Caco-2 (cell line): ENCODE measurements at regions not wholly inside any gene's neighbourhood (a gene's known extent, or its start where the extent isn't known, plus 50 kb on each side); places are given as distances from the start of the nearest gene placed in this dataset.

Source experiments
- BruUV-seq: library from RNA; stranded (reverse); fragments of 400-500 nt; replicated peaks from 2 replicates; lab custom pipeline; 2021; lab: Mats Ljungman, UMichigan
- CTCF ChIA-PET: fragments of 300-600 bp; sonication (Branson Sonifier 250); formaldehyde crosslinking; loops from one replicate; lab custom pipeline; 2022; ENCODE audit warnings: antibody characterized with exemption; lab: Charles Lee
- POLR2A ChIA-PET: fragments of 300-600 bp; sonication (Branson Sonifier 250); formaldehyde crosslinking; loops from one replicate; lab custom pipeline; 2022; ENCODE audit warnings: antibody characterized with exemption; lab: Charles Lee
- DNase-seq, 2 experiments: peaks; one replicate each; pipeline versions ENCODE4 v3.0.0 to v3.0.0-alpha.2; 2020 to 2022
- H3K27me3 ChIP-seq: replicated peaks from 2 replicates; pipeline ENCODE4 v1.6.0; 2011; ENCODE audit warnings: low read length; ENCODE audit not compliant: control insufficient read depth, insufficient read depth
- H3K36me3 ChIP-seq: 2 replicates; pipeline ENCODE4 v1.5.1; 2011; ENCODE audit warnings: low read length; ENCODE audit not compliant: control insufficient read depth, insufficient read depth
- H3K4me1 ChIP-seq: fragments of 250-450 bp; sonication (Bioruptor Pico); 2 replicates; pipeline ENCODE4 v1.5.1; 2020; ENCODE audit warnings: mild to moderate bottlenecking
- H3K4me3 ChIP-seq: 2 replicates; pipeline ENCODE4 v1.5.1; 2011; ENCODE audit warnings: low read depth, mild to moderate bottlenecking, control low read depth, low read length
- H3K9me3 ChIP-seq: fragments of 250-450 bp; sonication (Bioruptor Pico); 2 replicates; pipeline ENCODE4 v1.5.1; 2020; ENCODE audit warnings: mild to moderate bottlenecking, moderate library complexity
- H3K27ac Mint-ChIP-seq: one replicate; pipeline ENCODE4 v1.8.0; 2022; ENCODE audit warnings: mixed read lengths; ENCODE audit not compliant: unreplicated experiment
- H3K27me3 Mint-ChIP-seq: one replicate; pipeline ENCODE4 v1.8.0; 2022; ENCODE audit warnings: mixed read lengths; ENCODE audit not compliant: insufficient read depth, unreplicated experiment
- H3K36me3 Mint-ChIP-seq: one replicate; pipeline ENCODE4 v1.8.0; 2022; ENCODE audit warnings: mild to moderate bottlenecking, mixed read lengths; ENCODE audit not compliant: insufficient read depth, unreplicated experiment
- H3K4me1 Mint-ChIP-seq: one replicate; pipeline ENCODE4 v1.8.0; 2022; ENCODE audit warnings: low read depth, mixed read lengths; ENCODE audit not compliant: unreplicated experiment
- H3K4me3 Mint-ChIP-seq: one replicate; pipeline ENCODE4 v1.8.0; 2022; ENCODE audit warnings: mild to moderate bottlenecking, moderate library complexity, mixed read lengths; ENCODE audit not compliant: unreplicated experiment
- H3K9me3 Mint-ChIP-seq: one replicate; pipeline ENCODE4 v1.8.0; 2022; ENCODE audit warnings: mixed read lengths; ENCODE audit not compliant: unreplicated experiment
- intact Hi-C: fragments of 100-400 bp; cut with micrococcal nuclease; formaldehyde crosslinking; loops from one replicate; pipeline ENCODE4 v1.10.0; 2022; ENCODE audit not compliant: unreplicated experiment
- TF ChIP-seq, protein P1 (sequence below), 2 experiments: fragments of 200-600 bp in 1 of 2; IDR thresholded peaks; 1 replicate in 1 of 2; 2 replicates in 1 of 2; pipeline versions ENCODE4 v1.5.1 to v1.8.0; 2011 to 2022; ENCODE audit warnings: antibody characterized with exemption in 1 of 2, control low read depth in 1 of 2, inconsistent platforms in 1 of 2, low read depth in 1 of 2, low read length in 1 of 2, mild to moderate bottlenecking in 1 of 2, moderate library complexity in 1 of 2; ENCODE audit not compliant: insufficient read depth in 1 of 2, severe bottlenecking in 1 of 2, unreplicated experiment in 1 of 2

DNA sequence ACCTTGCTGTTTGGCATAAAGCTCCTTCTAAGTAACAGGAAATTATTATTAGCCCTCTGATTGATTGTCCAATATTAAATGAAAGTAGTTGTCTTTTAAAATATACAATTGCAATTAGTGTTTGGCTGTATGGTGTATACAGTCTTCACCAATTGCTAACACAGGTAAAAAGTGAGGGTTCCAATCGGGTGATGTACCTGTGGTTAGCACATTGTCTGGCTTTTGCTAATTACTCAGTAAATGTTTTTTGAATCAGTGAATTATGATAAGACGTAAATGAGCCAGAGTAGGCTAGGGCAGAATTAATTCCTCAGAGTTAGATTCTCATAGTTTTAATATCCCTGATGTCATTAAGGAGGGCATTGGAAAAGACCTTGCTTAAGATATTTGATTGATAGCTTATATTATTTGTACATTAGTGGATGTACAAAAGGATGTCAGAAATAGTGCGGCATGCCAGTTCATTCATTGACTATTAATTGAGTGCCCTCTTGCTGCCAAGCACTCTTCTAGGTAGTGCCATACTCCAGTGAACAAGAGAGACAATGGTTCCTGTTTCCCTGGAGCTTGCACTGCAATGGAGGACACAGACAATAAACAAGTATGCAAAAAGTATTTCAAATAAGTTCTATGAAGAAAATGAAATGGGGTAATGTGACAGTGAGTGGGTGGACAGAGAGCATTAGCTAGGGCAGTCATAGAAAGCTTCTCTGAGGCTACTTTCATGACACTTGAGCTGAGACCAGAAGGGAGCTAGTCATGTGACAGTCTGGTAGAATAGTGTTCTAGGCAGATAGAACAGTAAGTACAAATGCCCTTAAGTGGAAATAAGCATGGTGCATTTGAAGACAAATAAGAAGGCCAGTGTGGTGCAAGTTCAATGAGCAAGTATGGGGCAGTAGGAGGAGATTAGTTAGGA, 205.9 kb upstream of the CASK start:
- no TSS peak for BruUV-seq
- no peaks in the 10 kb centered on the region for H3K36me3 Mint-ChIP-seq
- DNase-seq, result no peak
- Histone ChIP-seq H3K4me3 (no peak overlapping the region), H3K36me3 (no peaks in the 10 kb centered on the region), H3K9me3 (no peaks in the 10 kb centered on the region), H3K4me1 (no peaks in the 10 kb centered on the region), H3K27me3 (no peaks in the 10 kb centered on the region)
- no peak overlapping the region for H3K27ac Mint-ChIP-seq
- H3K27me3 Mint-ChIP-seq, result no peaks in the 10 kb centered on the region
- no peaks in the 10 kb centered on the region for H3K9me3 Mint-ChIP-seq
- TF ChIP-seq, protein P1, sequence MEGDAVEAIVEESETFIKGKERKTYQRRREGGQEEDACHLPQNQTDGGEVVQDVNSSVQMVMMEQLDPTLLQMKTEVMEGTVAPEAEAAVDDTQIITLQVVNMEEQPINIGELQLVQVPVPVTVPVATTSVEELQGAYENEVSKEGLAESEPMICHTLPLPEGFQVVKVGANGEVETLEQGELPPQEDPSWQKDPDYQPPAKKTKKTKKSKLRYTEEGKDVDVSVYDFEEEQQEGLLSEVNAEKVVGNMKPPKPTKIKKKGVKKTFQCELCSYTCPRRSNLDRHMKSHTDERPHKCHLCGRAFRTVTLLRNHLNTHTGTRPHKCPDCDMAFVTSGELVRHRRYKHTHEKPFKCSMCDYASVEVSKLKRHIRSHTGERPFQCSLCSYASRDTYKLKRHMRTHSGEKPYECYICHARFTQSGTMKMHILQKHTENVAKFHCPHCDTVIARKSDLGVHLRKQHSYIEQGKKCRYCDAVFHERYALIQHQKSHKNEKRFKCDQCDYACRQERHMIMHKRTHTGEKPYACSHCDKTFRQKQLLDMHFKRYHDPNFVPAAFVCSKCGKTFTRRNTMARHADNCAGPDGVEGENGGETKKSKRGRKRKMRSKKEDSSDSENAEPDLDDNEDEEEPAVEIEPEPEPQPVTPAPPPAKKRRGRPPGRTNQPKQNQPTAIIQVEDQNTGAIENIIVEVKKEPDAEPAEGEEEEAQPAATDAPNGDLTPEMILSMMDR (IDR thresholded peaks at IDR 0.05; ENCODE audit: insufficient read depth in 1 of 2, low read depth in 1 of 2, low read length in 1 of 2, severe bottlenecking in 1 of 2, unreplicated experiment in 1 of 2), result no peak
- ChIA-PET POLR2A (no interaction called here), CTCF (no interaction called here)
- H3K4me1 Mint-ChIP-seq, result no peaks in the 10 kb centered on the region
- H3K4me3 Mint-ChIP-seq, result no peak overlapping the region
- intact Hi-C loops, result no loop called here

DNA sequence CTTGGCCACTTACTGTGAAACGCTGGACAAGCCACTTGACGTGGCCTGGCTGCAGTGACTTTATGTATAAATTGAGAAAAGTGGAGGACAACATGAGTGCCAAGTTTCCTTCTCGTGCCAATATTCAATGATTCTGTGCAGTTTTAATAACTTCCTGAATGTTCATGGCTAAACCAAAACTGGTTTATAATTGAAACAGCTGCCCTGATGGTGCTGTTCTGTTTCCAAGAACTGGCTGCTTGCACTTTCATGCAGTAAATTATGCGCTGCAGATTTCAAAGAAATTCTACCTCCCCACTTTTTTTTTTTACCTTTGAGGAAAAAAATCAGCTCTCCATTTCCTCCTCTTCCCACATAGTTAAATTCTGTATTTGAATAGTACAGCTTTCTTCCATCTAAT, 205.2 kb upstream of the CASK start:
- no peak overlapping the region for H3K4me3 ChIP-seq
- Mint-ChIP-seq H3K27me3 (no peaks in the 10 kb centered on the region), H3K36me3 (no peaks in the 10 kb centered on the region), H3K27ac (no peak overlapping the region), H3K4me3 (no peak overlapping the region), H3K9me3 (no peaks in the 10 kb centered on the region), H3K4me1 (no peaks in the 10 kb centered on the region)
- TF ChIP-seq, protein P1 (IDR thresholded peaks at IDR 0.05; ENCODE audit: insufficient read depth in 1 of 2, low read depth in 1 of 2, low read length in 1 of 2, severe bottlenecking in 1 of 2, unreplicated experiment in 1 of 2), result no peak
- CTCF ChIA-PET, result no interaction called here
- POLR2A ChIA-PET, result no interaction called here
- no peaks in the 10 kb centered on the region for H3K9me3 ChIP-seq
- H3K27me3 ChIP-seq, result no peaks in the 10 kb centered on the region
- no peak for DNase-seq
- H3K36me3 ChIP-seq, result no peaks in the 10 kb centered on the region
- intact Hi-C loops, result no loop called here
- no peaks in the 10 kb centered on the region for H3K4me1 ChIP-seq
- BruUV-seq, result no TSS peak

DNA sequence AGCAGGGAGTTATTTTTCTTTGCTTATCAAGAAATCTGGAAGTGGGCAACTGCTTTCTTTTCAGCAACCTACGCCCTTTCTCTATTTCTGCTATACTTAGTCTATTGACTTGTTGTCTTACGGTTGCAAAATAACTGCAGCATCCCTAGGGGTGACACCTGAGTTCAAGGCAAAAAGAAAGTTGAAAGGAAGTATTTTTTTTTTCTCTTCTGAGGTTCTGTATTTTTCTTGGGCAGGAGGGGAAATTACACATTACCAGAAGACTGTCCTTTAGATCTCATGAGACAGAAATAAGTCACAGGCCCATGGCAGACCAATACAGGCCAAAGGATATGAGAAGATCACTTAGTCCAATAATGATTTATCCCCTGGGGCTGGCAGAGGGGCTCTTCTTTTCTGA, 204.7 kb upstream of the CASK start:
- H3K4me3 ChIP-seq, result no peak overlapping the region
- H3K4me3 Mint-ChIP-seq, result no peak overlapping the region
- H3K4me1 Mint-ChIP-seq, result no peaks in the 10 kb centered on the region
- H3K9me3 Mint-ChIP-seq, result no peaks in the 10 kb centered on the region
- H3K27me3 ChIP-seq, result no peaks in the 10 kb centered on the region
- no TSS peak for BruUV-seq
- H3K36me3 Mint-ChIP-seq, result no peaks in the 10 kb centered on the region
- no peaks in the 10 kb centered on the region for H3K9me3 ChIP-seq
- H3K27ac Mint-ChIP-seq, result no peak overlapping the region
- TF ChIP-seq, protein P1 (IDR thresholded peaks at IDR 0.05; ENCODE audit: insufficient read depth in 1 of 2, low read depth in 1 of 2, low read length in 1 of 2, severe bottlenecking in 1 of 2, unreplicated experiment in 1 of 2), result no peak
- H3K27me3 Mint-ChIP-seq, result no peaks in the 10 kb centered on the region
- no peaks in the 10 kb centered on the region for H3K4me1 ChIP-seq
- ChIA-PET CTCF (no interaction called here), POLR2A (no interaction called here)
- intact Hi-C loops, result no loop called here
- DNase-seq, result no peak
- no peaks in the 10 kb centered on the region for H3K36me3 ChIP-seq
